GM12891 (cell line): ENCODE measurements at regions not wholly inside any gene's neighbourhood (a gene's known extent, or its start where the extent isn't known, plus 50 kb on each side); places are given as distances from the start of the nearest gene placed in this dataset.
"Not testable (repeated sequence)": the region's sequence is repeated elsewhere in the genome, so short reads cannot be mapped to it uniquely, and the experiment has no call there.

Experiments used
- DNase-seq: peaks from one replicate; pipeline ENCODE4 v3.0.0; 2011; ENCODE audit warnings: low spot score; ENCODE audit not compliant: insufficient read length
- FAIRE-seq: peaks from 2 replicates; lab custom pipeline; 2011; peaks lifted over from hg19 to GRCh38; lab: Jason Lieb, UNC
- PAX5 ChIP-seq: IDR thresholded peaks from 2 replicates; pipeline ENCODE4 v1.6.1; 2011; ENCODE audit warnings: low read length, moderate library complexity, mild to moderate bottlenecking; ENCODE audit not compliant: insufficient read depth, severe bottlenecking
- POLR2A ChIP-seq: IDR thresholded peaks from 2 replicates; pipeline ENCODE4 v1.6.1; 2011; ENCODE audit warnings: low read depth, low read length, control low read depth
- POLR2AphosphoS5 ChIP-seq: IDR thresholded peaks from 2 replicates; pipeline ENCODE4 v1.6.1; 2011; ENCODE audit warnings: low read depth, low read length, control low read depth
- POU2F2 ChIP-seq: IDR thresholded peaks from 2 replicates; pipeline ENCODE4 v1.6.1; 2011; ENCODE audit warnings: low read depth, mild to moderate bottlenecking, control low read depth, low read length, moderate library complexity
- SPI1 ChIP-seq: IDR thresholded peaks from 2 replicates; pipeline ENCODE4 v1.6.1; 2011; ENCODE audit warnings: low read depth, low read length, control low read depth
- TAF1 ChIP-seq: IDR thresholded peaks from 2 replicates; pipeline ENCODE4 v1.6.1; 2011; ENCODE audit warnings: low read depth, low read length, control low read depth

- no peak for DNase-seq
- FAIRE-seq: no peak
- no peak for TF ChIP-seq POLR2AphosphoS5
- no peak for TF ChIP-seq POLR2A
Observed at GRCh38 chr2:237236188-237236587, 150.5 kb downstream of the COPS8 start.

GRCh38 chr2:237238249-237238648 lies 152.6 kb downstream of the COPS8 start:
- no peak for FAIRE-seq
- TF ChIP-seq POU2F2 (no peak), TAF1 (no peak), SPI1 (no peak), POLR2A (no peak), POLR2AphosphoS5 (no peak), PAX5 (no peak)

GRCh38 chr2:237240252-237240651 lies 154.6 kb downstream of the COPS8 start:
- no peak for FAIRE-seq
- DNase-seq: no peak
- TF ChIP-seq TAF1 (no peak), POLR2AphosphoS5 (no peak), POLR2A (no peak), SPI1 (no peak), PAX5 (no peak), POU2F2 (no peak)

More at GRCh38 chr2:237238249-237238648, 152.6 kb downstream of the COPS8 start:
- DNase-seq: no peak

GRCh38 chr2:237240868-237241267 lies 155.2 kb downstream of the COPS8 start:
- not testable (repeated sequence) for DNase-seq, FAIRE-seq

GRCh38 chr2:237242091-237242536 lies 156.4 kb downstream of the COPS8 start:
- TF ChIP-seq POLR2A (no peak), POU2F2 (no peak), TAF1 (no peak), POLR2AphosphoS5 (no peak), SPI1 (no peak), PAX5 (no peak)
- FAIRE-seq (no peak), DNase-seq (no peak)

- TF ChIP-seq TAF1: no peak
- no peak for TF ChIP-seq POLR2AphosphoS5
- TF ChIP-seq PAX5: no peak
- TF ChIP-seq SPI1: no peak
- no peak for TF ChIP-seq POU2F2
- TF ChIP-seq POLR2A: no peak
- DNase-seq: no peak
- FAIRE-seq: no peak
Observed at GRCh38 chr2:237243487-237243886, 157.8 kb downstream of the COPS8 start.

GRCh38 chr2:237244178-237244577 lies 158.5 kb downstream of the COPS8 start:
- FAIRE-seq (no peak), DNase-seq (no peak)
- TF ChIP-seq POU2F2 (no peak), TAF1 (no peak), POLR2AphosphoS5 (no peak), PAX5 (no peak), POLR2A (no peak), SPI1 (no peak)

- DNase-seq (no peak), FAIRE-seq (no peak)
- no peak for TF ChIP-seq POLR2AphosphoS5
- no peak for TF ChIP-seq PAX5
Observed at GRCh38 chr2:237244976-237245646, 159.4 kb downstream of the COPS8 start.

GRCh38 chr2:237250599-237250998 lies 163.4 kb downstream of the COL6A3 start:
- TF ChIP-seq POLR2AphosphoS5: no peak
- no peak for TF ChIP-seq TAF1
- no peak for TF ChIP-seq POLR2A
- TF ChIP-seq SPI1: no peak
- TF ChIP-seq POU2F2: no peak
- TF ChIP-seq PAX5: no peak
- DNase-seq: no peak
- no peak for FAIRE-seq

GRCh38 chr2:237251986-237252385 lies 162.0 kb downstream of the COL6A3 start:
- FAIRE-seq (no peak), DNase-seq (no peak)
- TF ChIP-seq SPI1 (no peak), TAF1 (no peak), PAX5 (no peak), POLR2A (no peak), POU2F2 (no peak), POLR2AphosphoS5 (no peak)
